ENCODE measurements at regions not wholly inside any gene's neighbourhood (a gene's known extent, or its start where the extent isn't known, plus 50 kb on each side); places are given as distances from the start of the nearest gene placed in this dataset.

DNA sequence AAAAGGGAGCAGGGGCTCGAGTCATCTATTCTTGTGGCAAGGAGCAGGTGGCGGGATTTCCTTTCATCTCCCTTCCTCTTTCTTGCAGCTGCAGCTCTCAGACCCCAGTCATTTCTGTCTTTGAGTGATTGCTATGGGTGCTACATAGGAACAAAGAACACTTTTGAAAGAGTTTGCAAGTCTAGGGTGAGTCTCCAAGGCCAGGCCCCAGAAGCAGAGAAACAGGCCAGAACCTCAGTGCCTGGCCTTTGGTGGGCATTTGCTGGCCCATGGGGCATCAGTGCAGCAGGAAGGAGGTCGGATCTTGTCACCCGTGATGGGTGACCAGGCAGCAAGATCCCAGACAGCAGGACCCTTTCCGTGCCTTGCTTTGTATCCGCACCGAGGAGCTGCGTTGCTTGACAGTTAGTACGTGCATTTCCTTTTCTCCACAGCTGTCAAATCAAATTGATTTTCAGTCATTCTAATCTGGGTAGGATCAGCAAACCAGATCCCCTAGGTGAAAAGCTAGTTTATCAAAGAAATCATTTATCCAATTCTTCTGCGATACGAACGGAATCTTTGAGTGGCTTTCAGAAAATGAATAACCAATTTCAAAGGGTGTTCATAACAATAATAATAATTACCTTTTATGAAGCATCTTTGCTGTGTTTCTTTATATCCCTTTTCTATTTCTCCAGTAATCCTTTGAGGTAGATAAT lies 244.6 kb upstream of the MAF start:
- H3K4me3 ChIP-seq (ENCODE audit: low read depth, low read length) = no peak overlapping the region
- no peaks in the 10 kb centered on the region for H3K36me3 ChIP-seq (ENCODE audit: control insufficient read depth in 1 of 2, insufficient read depth in 2 of 2, low read length in 2 of 2)
- H3K18ac ChIP-seq (ENCODE audit: low read length) = no peak overlapping the region
- H3K23ac ChIP-seq (ENCODE audit: low read length) = no peak overlapping the region
- H2AK5ac ChIP-seq (ENCODE audit: low read length) = no peak overlapping the region
- no peak overlapping the region for H3K4me2 ChIP-seq (ENCODE audit: low read length)
- WGBS (ENCODE audit: extremely low coverage, insufficient coverage, insufficient read length) = no CpG with 5 or more reads among the region's 12 CpGs
- no peak overlapping the region for H2BK120ac ChIP-seq (ENCODE audit: insufficient read depth, low read length, poor library complexity)
- H3K27ac ChIP-seq (ENCODE audit: low read depth, low read length) = no peak overlapping the region
- no peaks in the 10 kb centered on the region for H3K79me1 ChIP-seq (ENCODE audit: low read length)
- no peak overlapping the region for H2BK12ac ChIP-seq (ENCODE audit: low read length)
- no peak overlapping the region for H3K4ac ChIP-seq (ENCODE audit: low read depth, low read length)
- H3K4me1 ChIP-seq (ENCODE audit: control insufficient read depth in 1 of 2, insufficient read depth in 2 of 2, low read length in 2 of 2) = no peaks in the 10 kb centered on the region
- H3K9me3 ChIP-seq (ENCODE audit: insufficient read depth, low read depth, low read length) = no peaks in the 10 kb centered on the region
- no peaks in the 10 kb centered on the region for H3K27me3 ChIP-seq (ENCODE audit: insufficient read depth, low read length)
- H4K91ac ChIP-seq (ENCODE audit: low read depth, low read length) = no peak overlapping the region
- no peak for DNase-seq
- H4K8ac ChIP-seq (ENCODE audit: low read depth, low read length) = no peak overlapping the region
- no peak overlapping the region for H4K12ac ChIP-seq (ENCODE audit: low read depth, low read length)
- H3K14ac ChIP-seq (ENCODE audit: low read length) = no peak overlapping the region
- no peak overlapping the region for H3K9ac ChIP-seq (ENCODE audit: low read length)
- no peaks in the 10 kb centered on the region for H3K79me2 ChIP-seq (ENCODE audit: control insufficient read depth, insufficient read depth, low read length, poor library complexity)
- H2BK5ac ChIP-seq (ENCODE audit: low read depth, low read length, poor library complexity) = no peak overlapping the region
- no peak overlapping the region for H2AFZ ChIP-seq (ENCODE audit: insufficient read depth, low read length, poor library complexity)

DNA sequence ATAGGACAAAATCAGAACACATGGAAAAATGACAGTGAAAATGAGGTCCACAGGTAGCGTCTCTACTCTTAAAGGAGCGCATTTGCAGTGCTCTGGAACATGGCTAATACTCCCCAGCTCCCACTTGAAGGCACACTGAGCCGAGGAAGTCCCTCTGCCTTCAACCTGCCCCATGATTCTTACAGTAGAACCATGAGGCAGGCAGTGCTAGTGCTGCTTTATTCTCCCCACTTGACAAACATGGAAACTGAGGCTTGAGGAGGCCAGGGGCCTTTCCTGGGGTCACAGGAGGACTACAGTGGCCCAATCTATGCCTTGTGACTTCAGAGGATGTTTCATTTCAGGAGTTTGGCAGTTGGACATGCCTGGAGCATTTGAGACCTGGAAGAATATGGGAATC lies 244.1 kb upstream of the MAF start:
- H3K36me3 ChIP-seq (ENCODE audit: control insufficient read depth in 1 of 2, insufficient read depth in 2 of 2, low read length in 2 of 2) = no peaks in the 10 kb centered on the region
- no peak overlapping the region for H3K23ac ChIP-seq (ENCODE audit: low read length)
- no peak overlapping the region for H2AFZ ChIP-seq (ENCODE audit: insufficient read depth, low read length, poor library complexity)
- no peak overlapping the region for H2BK120ac ChIP-seq (ENCODE audit: insufficient read depth, low read length, poor library complexity)
- H3K14ac ChIP-seq (ENCODE audit: low read length) = no peak overlapping the region
- no peak for DNase-seq
- WGBS (ENCODE audit: extremely low coverage, insufficient coverage, insufficient read length) = no CpG with 5 or more reads among the region's 3 CpGs
- no peak overlapping the region for H2BK12ac ChIP-seq (ENCODE audit: low read length)
- H3K4ac ChIP-seq (ENCODE audit: low read depth, low read length) = no peak overlapping the region
- H2AK5ac ChIP-seq (ENCODE audit: low read length) = no peak overlapping the region
- no peak overlapping the region for H3K27ac ChIP-seq (ENCODE audit: low read depth, low read length)
- no peak overlapping the region for H3K4me2 ChIP-seq (ENCODE audit: low read length)
- H3K79me1 ChIP-seq (ENCODE audit: low read length) = no peaks in the 10 kb centered on the region
- no peak overlapping the region for H3K18ac ChIP-seq (ENCODE audit: low read length)
- no peak overlapping the region for H3K4me3 ChIP-seq (ENCODE audit: low read depth, low read length)
- no peak overlapping the region for H4K8ac ChIP-seq (ENCODE audit: low read depth, low read length)
- H4K91ac ChIP-seq (ENCODE audit: low read depth, low read length) = no peak overlapping the region
- no peak overlapping the region for H3K9ac ChIP-seq (ENCODE audit: low read length)
- H2BK5ac ChIP-seq (ENCODE audit: low read depth, low read length, poor library complexity) = no peak overlapping the region
- no peaks in the 10 kb centered on the region for H3K27me3 ChIP-seq (ENCODE audit: insufficient read depth, low read length)
- no peaks in the 10 kb centered on the region for H3K9me3 ChIP-seq (ENCODE audit: insufficient read depth, low read depth, low read length)
- H3K79me2 ChIP-seq (ENCODE audit: control insufficient read depth, insufficient read depth, low read length, poor library complexity) = no peaks in the 10 kb centered on the region
- H4K12ac ChIP-seq (ENCODE audit: low read depth, low read length) = no peak overlapping the region
- H3K4me1 ChIP-seq (ENCODE audit: control insufficient read depth in 1 of 2, insufficient read depth in 2 of 2, low read length in 2 of 2) = no peaks in the 10 kb centered on the region

DNA sequence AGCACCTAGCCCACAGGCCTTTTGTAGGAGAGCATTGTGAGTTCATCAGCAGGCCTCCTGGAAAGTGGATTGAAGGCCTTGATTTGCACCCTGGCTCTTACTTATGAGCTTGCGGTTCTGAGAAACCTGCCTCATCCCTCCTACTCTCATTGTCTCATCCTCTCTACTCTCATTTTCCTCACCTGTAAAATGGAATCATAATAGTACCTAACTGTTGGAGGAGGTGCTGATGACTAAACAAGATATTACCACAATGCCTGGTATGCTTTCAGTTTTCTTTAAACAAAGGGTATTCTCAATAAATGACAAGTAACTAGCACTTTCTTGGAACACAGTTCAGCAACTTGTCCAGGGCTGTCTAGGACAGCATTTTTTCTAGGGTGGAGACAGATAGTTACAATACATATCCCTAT lies 243.1 kb upstream of the MAF start:
- Histone ChIP-seq H2AFZ (ENCODE audit: insufficient read depth, low read length, poor library complexity) (no peak overlapping the region), H3K9ac (ENCODE audit: low read length) (no peak overlapping the region), H2AK5ac (ENCODE audit: low read length) (no peak overlapping the region), H4K91ac (ENCODE audit: low read depth, low read length) (no peak overlapping the region), H3K27me3 (ENCODE audit: insufficient read depth, low read length) (no peaks in the 10 kb centered on the region), H3K14ac (ENCODE audit: low read length) (no peak overlapping the region), H4K8ac (ENCODE audit: low read depth, low read length) (no peak overlapping the region), H3K4ac (ENCODE audit: low read depth, low read length) (no peak overlapping the region), H3K4me3 (ENCODE audit: low read depth, low read length) (no peak overlapping the region), H2BK120ac (ENCODE audit: insufficient read depth, low read length, poor library complexity) (no peak overlapping the region), H4K12ac (ENCODE audit: low read depth, low read length) (no peak overlapping the region), H2BK12ac (ENCODE audit: low read length) (no peak overlapping the region), H3K23ac (ENCODE audit: low read length) (no peak overlapping the region), H3K79me1 (ENCODE audit: low read length) (no peaks in the 10 kb centered on the region), H2BK5ac (ENCODE audit: low read depth, low read length, poor library complexity) (no peak overlapping the region), H3K18ac (ENCODE audit: low read length) (no peak overlapping the region), H3K9me3 (ENCODE audit: insufficient read depth, low read depth, low read length) (no peaks in the 10 kb centered on the region), H3K36me3 (ENCODE audit: control insufficient read depth in 1 of 2, insufficient read depth in 2 of 2, low read length in 2 of 2) (no peaks in the 10 kb centered on the region), H3K79me2 (ENCODE audit: control insufficient read depth, insufficient read depth, low read length, poor library complexity) (no peaks in the 10 kb centered on the region), H3K4me1 (ENCODE audit: control insufficient read depth in 1 of 2, insufficient read depth in 2 of 2, low read length in 2 of 2) (no peaks in the 10 kb centered on the region), H3K4me2 (ENCODE audit: low read length) (no peak overlapping the region), H3K27ac (ENCODE audit: low read depth, low read length) (no peak overlapping the region)
- WGBS (ENCODE audit: extremely low coverage, insufficient coverage, insufficient read length) = no CpG with 5 or more reads among the region's 1 CpG
- peak in 1 of 2 donors; percentile 6 for DNase-seq

DNA sequence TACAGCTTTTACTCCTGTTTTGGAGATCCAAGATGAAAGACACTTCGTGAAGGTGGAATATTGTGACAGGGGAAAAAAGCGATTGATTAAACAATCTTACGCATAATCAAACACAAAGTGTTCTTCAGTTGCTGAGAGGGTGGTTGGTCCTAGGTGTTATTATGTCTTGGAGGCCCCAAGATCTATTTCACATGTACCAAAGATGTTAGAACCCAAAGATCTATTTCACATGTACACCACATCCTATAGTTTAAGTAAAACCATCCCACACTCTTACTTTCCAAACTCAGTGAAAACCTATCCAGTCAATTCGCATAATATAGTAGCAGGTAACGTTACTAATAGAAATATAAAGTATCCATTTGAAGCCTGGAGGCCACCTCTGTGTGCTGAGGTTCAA lies 242.6 kb upstream of the MAF start:
- H3K4me1 ChIP-seq (ENCODE audit: control insufficient read depth in 1 of 2, insufficient read depth in 2 of 2, low read length in 2 of 2) = no peaks in the 10 kb centered on the region
- no peak overlapping the region for H2BK12ac ChIP-seq (ENCODE audit: low read length)
- H3K27me3 ChIP-seq (ENCODE audit: insufficient read depth, low read length) = no peaks in the 10 kb centered on the region
- no peak overlapping the region for H4K8ac ChIP-seq (ENCODE audit: low read depth, low read length)
- WGBS (ENCODE audit: extremely low coverage, insufficient coverage, insufficient read length) = no CpG with 5 or more reads among the region's 5 CpGs
- H4K91ac ChIP-seq (ENCODE audit: low read depth, low read length) = no peak overlapping the region
- no peak overlapping the region for H3K4ac ChIP-seq (ENCODE audit: low read depth, low read length)
- H4K12ac ChIP-seq (ENCODE audit: low read depth, low read length) = no peak overlapping the region
- no peak overlapping the region for H3K4me2 ChIP-seq (ENCODE audit: low read length)
- no peak overlapping the region for H2BK5ac ChIP-seq (ENCODE audit: low read depth, low read length, poor library complexity)
- H3K9me3 ChIP-seq (ENCODE audit: insufficient read depth, low read depth, low read length) = no peaks in the 10 kb centered on the region
- no peak overlapping the region for H3K9ac ChIP-seq (ENCODE audit: low read length)
- no peaks in the 10 kb centered on the region for H3K36me3 ChIP-seq (ENCODE audit: control insufficient read depth in 1 of 2, insufficient read depth in 2 of 2, low read length in 2 of 2)
- no peak overlapping the region for H3K27ac ChIP-seq (ENCODE audit: low read depth, low read length)
- no peak overlapping the region for H3K18ac ChIP-seq (ENCODE audit: low read length)
- no peaks in the 10 kb centered on the region for H3K79me2 ChIP-seq (ENCODE audit: control insufficient read depth, insufficient read depth, low read length, poor library complexity)
- H3K79me1 ChIP-seq (ENCODE audit: low read length) = no peaks in the 10 kb centered on the region
- no peak overlapping the region for H2AFZ ChIP-seq (ENCODE audit: insufficient read depth, low read length, poor library complexity)
- no peak overlapping the region for H3K4me3 ChIP-seq (ENCODE audit: low read depth, low read length)
- H2AK5ac ChIP-seq (ENCODE audit: low read length) = no peak overlapping the region
- no peak overlapping the region for H3K14ac ChIP-seq (ENCODE audit: low read length)
- no peak overlapping the region for H2BK120ac ChIP-seq (ENCODE audit: insufficient read depth, low read length, poor library complexity)
- DNase-seq = no peak
- H3K23ac ChIP-seq (ENCODE audit: low read length) = no peak overlapping the region

All from trophoblast cell (in vitro differentiated cells and primary cell).